CD4-positive, alpha-beta memory T cell (primary cell): ENCODE measurements at regions not wholly inside any gene's neighbourhood (a gene's known extent, or its start where the extent isn't known, plus 50 kb on each side); places are given as distances from the start of the nearest gene placed in this dataset.

Experiments used
- CTCF ChIA-PET: fragments of 350-600 bp; sonication (Branson Sonifier 250); formaldehyde crosslinking; loops from one replicate; lab custom pipeline; 2021; ENCODE audit warnings: inconsistent platforms; ENCODE audit not compliant: partially characterized antibody; lab: Charles Lee
- POLR2A ChIA-PET: fragments of 350-600 bp; sonication (Branson Sonifier 250); formaldehyde crosslinking; loops from one replicate; lab custom pipeline; 2021; ENCODE audit not compliant: partially characterized antibody; lab: Charles Lee
- DNase-seq, 5 donors: peaks; one replicate each; pipeline versions ENCODE4 v3.0.0 to v3.0.0-alpha.2; 2020 to 2022; ENCODE audit warnings: mixed read lengths in 1 of 5
- H3K27ac ChIP-seq: one replicate; pipeline ENCODE4 v1.7.0; 2013; ENCODE audit warnings: low read depth, low read length
- H3K27me3 ChIP-seq: 2 replicates; pipeline ENCODE4 v1.7.0; 2013; ENCODE audit warnings: mild to moderate bottlenecking, low read length, moderate library complexity; ENCODE audit not compliant: insufficient read depth
- H3K36me3 ChIP-seq: 2 replicates; pipeline ENCODE4 v1.7.0; 2013; ENCODE audit warnings: mild to moderate bottlenecking, low read length, moderate library complexity; ENCODE audit not compliant: insufficient read depth
- H3K4me1 ChIP-seq: 2 replicates; pipeline ENCODE4 v1.7.0; 2013; ENCODE audit warnings: mild to moderate bottlenecking, low read length, moderate library complexity; ENCODE audit not compliant: insufficient read depth
- H3K4me3 ChIP-seq, 2 donors: one replicate each; pipeline ENCODE4 v1.7.0; 2013; ENCODE audit warnings: low read length in 2 of 2, mild to moderate bottlenecking in 1 of 2
- H3K9me3 ChIP-seq, 2 donors: one replicate each; pipeline ENCODE4 v1.7.0; 2013; ENCODE audit warnings: low read length in 2 of 2, control low read depth in 1 of 2; ENCODE audit not compliant: control insufficient read depth in 1 of 2
- H3K27ac Mint-ChIP-seq, 7 donors: one replicate each; pipeline ENCODE4 v1.8.0; 2020 to 2021; ENCODE audit warnings: mixed read lengths in 7 of 7, mild to moderate bottlenecking in 6 of 7, inconsistent platforms in 3 of 7, moderate library complexity in 3 of 7
- H3K27me3 Mint-ChIP-seq, 2 donors: one replicate each; pipeline ENCODE4 v1.8.0; 2020 to 2021; ENCODE audit warnings: mixed read lengths in 2 of 2
- H3K36me3 Mint-ChIP-seq, 2 donors: one replicate each; pipeline ENCODE4 v1.8.0; 2020 to 2021; ENCODE audit warnings: mixed read lengths in 2 of 2, inconsistent platforms in 1 of 2, mild to moderate bottlenecking in 1 of 2
- H3K4me1 Mint-ChIP-seq, 4 donors: one replicate each; pipeline ENCODE4 v1.8.0; 2020 to 2021; ENCODE audit warnings: mixed read lengths in 4 of 4, mild to moderate bottlenecking in 1 of 4
- H3K4me3 Mint-ChIP-seq, 8 donors: one replicate each; pipeline ENCODE4 v1.8.0; 2020 to 2021; ENCODE audit warnings: mixed read lengths in 8 of 8, mild to moderate bottlenecking in 7 of 8, moderate library complexity in 6 of 8, inconsistent platforms in 3 of 8
- H3K9me3 Mint-ChIP-seq, 8 donors: one replicate each; pipeline ENCODE4 v1.8.0; 2020 to 2021; ENCODE audit warnings: mixed read lengths in 8 of 8, mild to moderate bottlenecking in 5 of 8, inconsistent platforms in 3 of 8, moderate library complexity in 1 of 8
- intact Hi-C: fragments of 100-400 bp; cut with micrococcal nuclease; formaldehyde crosslinking; loops from one replicate; pipeline ENCODE4 v1.15.1; 2023

- H3K27ac ChIP-seq, result no peak overlapping the region
- H3K27me3 ChIP-seq, result no peaks in the 10 kb centered on the region
- H3K36me3 ChIP-seq, result no peaks in the 10 kb centered on the region
- Mint-ChIP-seq H3K4me3 (no peak overlapping the region), H3K4me1 (no peaks in the 10 kb centered on the region), H3K9me3 (peaks cover 0 to 8% (median 2%) of the 10 kb centered on the region in 8 donors), H3K27ac (no peak overlapping the region), H3K27me3 (no peaks in the 10 kb centered on the region), H3K36me3 (no peaks in the 10 kb centered on the region)
- ChIA-PET CTCF (no interaction called here), POLR2A (no interaction called here)
- H3K4me1 ChIP-seq, result no peaks in the 10 kb centered on the region
- DNase-seq, result no peak
- no peak overlapping the region for H3K4me3 ChIP-seq
- no peaks in the 10 kb centered on the region for H3K9me3 ChIP-seq
- intact Hi-C loops, result no loop called here
Observed at GRCh38 chr6:81054036-81054435, 698.4 kb downstream of the TENT5A start.

GRCh38 chr6:81051952-81052351, 700.5 kb downstream of the TENT5A start:
- Histone ChIP-seq H3K4me1 (no peaks in the 10 kb centered on the region), H3K27ac (no peak overlapping the region), H3K4me3 (no peak overlapping the region), H3K27me3 (no peaks in the 10 kb centered on the region), H3K9me3 (no peaks in the 10 kb centered on the region), H3K36me3 (no peaks in the 10 kb centered on the region)
- no peak overlapping the region for H3K27ac Mint-ChIP-seq
- CTCF ChIA-PET, result interaction anchor here (1.2 kb wide), 1 partner anchor 11 kb away, joined by 5 read pairs; no protein-coding TSS in a partner anchor
- DNase-seq, result no peak
- POLR2A ChIA-PET, result no interaction called here
- H3K36me3 Mint-ChIP-seq, result no peaks in the 10 kb centered on the region
- no peaks in the 10 kb centered on the region for H3K27me3 Mint-ChIP-seq
- H3K4me1 Mint-ChIP-seq, result no peaks in the 10 kb centered on the region
- no peak overlapping the region for H3K4me3 Mint-ChIP-seq
- H3K9me3 Mint-ChIP-seq, result peaks cover 0 to 7% (median under 1%) of the 10 kb centered on the region in 8 donors
- intact Hi-C loops, result no loop called here

- Histone ChIP-seq H3K4me1 (no peaks in the 10 kb centered on the region), H3K27me3 (no peaks in the 10 kb centered on the region), H3K9me3 (no peaks in the 10 kb centered on the region), H3K36me3 (no peaks in the 10 kb centered on the region), H3K4me3 (no peak overlapping the region), H3K27ac (no peak overlapping the region)
- intact Hi-C loops, result no loop called here
- no peak overlapping the region for H3K27ac Mint-ChIP-seq
- ChIA-PET CTCF (no interaction called here), POLR2A (no interaction called here)
- no peak for DNase-seq
- H3K4me1 Mint-ChIP-seq, result no peaks in the 10 kb centered on the region
- H3K9me3 Mint-ChIP-seq, result peaks cover 0 to 7% (median under 1%) of the 10 kb centered on the region in 8 donors
- no peaks in the 10 kb centered on the region for H3K27me3 Mint-ChIP-seq
- no peaks in the 10 kb centered on the region for H3K36me3 Mint-ChIP-seq
- no peak overlapping the region for H3K4me3 Mint-ChIP-seq
Observed at GRCh38 chr6:81049425-81050042, 702.9 kb downstream of the TENT5A start.

- DNase-seq, result no peak
- H3K27me3 ChIP-seq, result no peaks in the 10 kb centered on the region
- H3K27ac Mint-ChIP-seq, result no peak overlapping the region
- CTCF ChIA-PET, result no interaction called here
- H3K36me3 ChIP-seq, result no peaks in the 10 kb centered on the region
- intact Hi-C loops, result no loop called here
- H3K27ac ChIP-seq, result no peak overlapping the region
- H3K36me3 Mint-ChIP-seq, result no peaks in the 10 kb centered on the region
- H3K4me3 Mint-ChIP-seq, result no peak overlapping the region
- no peaks in the 10 kb centered on the region for H3K9me3 ChIP-seq
- no peaks in the 10 kb centered on the region for H3K27me3 Mint-ChIP-seq
- H3K4me1 Mint-ChIP-seq, result no peaks in the 10 kb centered on the region
- no peak overlapping the region for H3K4me3 ChIP-seq
- POLR2A ChIA-PET, result no interaction called here
- H3K9me3 Mint-ChIP-seq, result peaks cover 0 to 12% (median 1%) of the 10 kb centered on the region in 8 donors
- H3K4me1 ChIP-seq, result no peaks in the 10 kb centered on the region
Observed at GRCh38 chr6:81031416-81031815, 721.1 kb downstream of the TENT5A start.

GRCh38 chr6:81026041-81026553, 726.4 kb downstream of the TENT5A start:
- Histone ChIP-seq H3K4me3 (no peak overlapping the region), H3K27ac (no peak overlapping the region), H3K4me1 (no peaks in the 10 kb centered on the region), H3K27me3 (no peaks in the 10 kb centered on the region), H3K9me3 (no peaks in the 10 kb centered on the region), H3K36me3 (no peaks in the 10 kb centered on the region)
- peaks cover 0 to 17% (median 4%) of the 10 kb centered on the region in 8 donors for H3K9me3 Mint-ChIP-seq
- H3K4me3 Mint-ChIP-seq, result no peak overlapping the region
- H3K27me3 Mint-ChIP-seq, result no peaks in the 10 kb centered on the region
- CTCF ChIA-PET, result no interaction called here
- intact Hi-C loops, result no loop called here
- no peaks in the 10 kb centered on the region for H3K36me3 Mint-ChIP-seq
- no peak for DNase-seq
- H3K4me1 Mint-ChIP-seq, result no peaks in the 10 kb centered on the region
- H3K27ac Mint-ChIP-seq, result no peak overlapping the region
- POLR2A ChIA-PET, result no interaction called here

DNA sequence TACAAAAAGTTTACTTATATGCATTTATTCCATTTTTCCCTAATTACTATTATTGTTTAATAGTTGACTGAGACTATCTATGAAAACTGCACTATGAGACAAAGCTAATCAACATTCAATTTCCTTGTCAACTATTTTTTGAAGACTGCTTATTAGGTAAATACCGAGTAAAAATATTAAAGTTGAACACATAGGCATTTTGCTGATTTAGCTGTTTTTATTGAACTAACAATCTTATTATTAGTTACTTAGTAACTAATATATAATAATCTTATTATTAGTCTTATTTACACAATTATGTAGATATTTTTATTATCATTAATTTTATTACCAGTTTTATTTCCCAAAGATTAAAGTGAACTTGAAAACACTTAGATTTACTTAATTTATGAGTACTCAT, 728.8 kb downstream of the TENT5A start:
- Histone ChIP-seq H3K27ac (no peak overlapping the region), H3K4me3 (no peak overlapping the region), H3K4me1 (no peaks in the 10 kb centered on the region), H3K36me3 (no peaks in the 10 kb centered on the region), H3K27me3 (no peaks in the 10 kb centered on the region), H3K9me3 (no peaks in the 10 kb centered on the region)
- Mint-ChIP-seq H3K4me3 (no peak overlapping the region), H3K9me3 (peaks cover 0 to 17% (median 4%) of the 10 kb centered on the region in 8 donors), H3K27ac (no peak overlapping the region), H3K4me1 (no peaks in the 10 kb centered on the region), H3K27me3 (no peaks in the 10 kb centered on the region), H3K36me3 (no peaks in the 10 kb centered on the region)
- DNase-seq, result no peak
- POLR2A ChIA-PET, result no interaction called here
- CTCF ChIA-PET, result no interaction called here
- intact Hi-C loops, result no loop called here

DNA sequence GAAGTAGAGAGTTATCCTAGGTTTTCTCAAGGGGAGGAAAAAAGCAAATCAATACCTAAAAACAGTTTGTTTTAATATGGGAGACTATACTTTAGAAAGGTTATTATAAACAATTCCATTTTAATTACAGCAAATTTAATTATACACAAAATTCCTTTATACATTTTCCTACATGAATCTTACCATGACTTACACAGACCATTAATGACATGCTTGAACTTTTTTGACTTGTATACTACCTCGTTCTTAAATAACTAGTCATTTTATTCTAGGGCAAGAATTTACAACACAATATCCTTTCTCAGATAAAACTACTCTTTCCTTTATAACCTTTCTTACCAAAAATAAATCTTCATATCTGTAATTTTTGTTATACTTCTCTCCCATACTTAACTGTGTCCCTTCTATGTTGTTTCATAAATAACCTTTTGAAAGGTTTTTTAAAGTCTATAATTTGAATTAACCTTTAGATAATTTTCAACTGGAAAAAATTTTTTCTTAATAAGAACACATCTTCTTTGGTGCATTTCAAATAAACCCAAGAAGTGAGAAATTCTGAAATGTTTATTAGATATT, 729.4 kb downstream of the TENT5A start:
- peaks cover 0 to 17% (median 4%) of the 10 kb centered on the region in 8 donors for H3K9me3 Mint-ChIP-seq
- no peak overlapping the region for H3K27ac ChIP-seq
- intact Hi-C loops, result no loop called here
- ChIA-PET CTCF (no interaction called here), POLR2A (no interaction called here)
- H3K27me3 Mint-ChIP-seq, result no peaks in the 10 kb centered on the region
- H3K27ac Mint-ChIP-seq, result no peak overlapping the region
- no peaks in the 10 kb centered on the region for H3K9me3 ChIP-seq
- no peaks in the 10 kb centered on the region for H3K4me1 Mint-ChIP-seq
- DNase-seq, result no peak
- H3K4me1 ChIP-seq, result no peaks in the 10 kb centered on the region
- no peak overlapping the region for H3K4me3 Mint-ChIP-seq
- H3K4me3 ChIP-seq, result no peak overlapping the region
- no peaks in the 10 kb centered on the region for H3K36me3 ChIP-seq
- H3K27me3 ChIP-seq, result no peaks in the 10 kb centered on the region
- no peaks in the 10 kb centered on the region for H3K36me3 Mint-ChIP-seq
